HEK293T (cell line): ENCODE measurements at regions not wholly inside any gene's neighbourhood (a gene's known extent, or its start where the extent isn't known, plus 50 kb on each side); places are given as distances from the start of the nearest gene placed in this dataset.

Experiments
- CTCF ChIA-PET: fragments of 350-600 bp; formaldehyde crosslinking; extraction: SDS; loops from one replicate; lab custom pipeline; 2021; ENCODE audit warnings: antibody characterized with exemption, inconsistent platforms; lab: Yijun Ruan, JAX
- POLR2A ChIA-PET: fragments of 350-600 bp; formaldehyde crosslinking; extraction: SDS; loops from one replicate; lab custom pipeline; 2020; ENCODE audit warnings: antibody characterized with exemption, inconsistent platforms; lab: Yijun Ruan, JAX
- DNase-seq: peaks from one replicate; pipeline ENCODE4 v3.0.0; 2012; ENCODE audit warnings: mixed read lengths; ENCODE audit errors: extremely low spot score
- ARNT ChIP-seq: fragments of 450-650 bp; IDR thresholded peaks from 2 replicates; pipeline ENCODE4 v1.6.1; 2017; ENCODE audit warnings: mild to moderate bottlenecking
- BHLHE40 ChIP-seq: fragments of 450-650 bp; IDR thresholded peaks from 2 replicates; pipeline ENCODE4 v1.6.1; 2016; ENCODE audit warnings: mild to moderate bottlenecking, moderate library complexity, borderline replicate concordance
- CTBP1 ChIP-seq: fragments of 450-650 bp; IDR thresholded peaks from 2 replicates; pipeline ENCODE4 v1.6.1; 2016; ENCODE audit warnings: borderline replicate concordance
- ELF4 ChIP-seq: fragments of 450-650 bp; IDR thresholded peaks from 2 replicates; pipeline ENCODE4 v1.6.1; 2017; ENCODE audit warnings: antibody characterized with exemption
- FOXA1 ChIP-seq: fragments of 450-650 bp; IDR thresholded peaks from 2 replicates; pipeline ENCODE4 v1.6.1; 2016; ENCODE audit warnings: mild to moderate bottlenecking
- FOXK2 ChIP-seq: fragments of 450-650 bp; IDR thresholded peaks from 2 replicates; pipeline ENCODE4 v1.6.1; 2016; ENCODE audit warnings: mild to moderate bottlenecking
- FOXM1 ChIP-seq: fragments of 450-650 bp; IDR thresholded peaks from 2 replicates; pipeline ENCODE4 v1.6.1; 2017; ENCODE audit warnings: mild to moderate bottlenecking, borderline replicate concordance
- HDGF ChIP-seq: fragments of 450-650 bp; IDR thresholded peaks from 2 replicates; pipeline ENCODE4 v1.6.1; 2017; ENCODE audit warnings: antibody characterized with exemption, borderline replicate concordance
- L3MBTL2 ChIP-seq: fragments of 450-650 bp; conservative IDR thresholded peaks from 2 replicates; pipeline ENCODE4 v1.6.1; 2016; ENCODE audit warnings: mild to moderate bottlenecking
- LEF1 ChIP-seq: fragments of 450-650 bp; IDR thresholded peaks from 2 replicates; pipeline ENCODE4 v1.6.1; 2017; ENCODE audit warnings: mild to moderate bottlenecking, borderline replicate concordance
- NFRKB ChIP-seq: fragments of 450-650 bp; IDR thresholded peaks from 2 replicates; pipeline ENCODE4 v1.6.1; 2016; ENCODE audit warnings: mild to moderate bottlenecking, moderate library complexity
- PKNOX1 ChIP-seq: fragments of 450-650 bp; IDR thresholded peaks from 2 replicates; pipeline ENCODE4 v1.6.1; 2016
- SP1 ChIP-seq: fragments of 450-650 bp; IDR thresholded peaks from 2 replicates; pipeline ENCODE4 v1.6.1; 2017
- SUZ12 ChIP-seq: fragments of 450-650 bp; IDR thresholded peaks from 2 replicates; pipeline ENCODE4 v1.6.1; 2016; ENCODE audit warnings: mild to moderate bottlenecking
- TARDBP ChIP-seq: fragments of 450-650 bp; IDR thresholded peaks from 2 replicates; pipeline ENCODE4 v1.6.1; 2016
- ZNF384 ChIP-seq: fragments of 450-650 bp; IDR thresholded peaks from 2 replicates; pipeline ENCODE4 v1.6.1; 2016

GRCh38 chr5:124661317-124662141, 84.9 kb downstream of the ZNF608 start:
- DNase-seq: no peak
- TF ChIP-seq HDGF (no peak), FOXA1 (no peak; the same call in 1 of the 2 replicates), L3MBTL2 (no peak), FOXK2 (0 out of 2 replicates have a peak, but pooled peaks have one; percentile 24), TARDBP (no peak), ZNF384 (peak; percentile 98), SUZ12 (no peak), ARNT (0 out of 2 replicates have a peak, but pooled peaks have one; percentile 13), SP1 (no peak), CTBP1 (peak; percentile 90), BHLHE40 (no peak), FOXM1 (no peak), PKNOX1 (peak; percentile 27; the same call in 1 of the 2 replicates), LEF1 (no peak), ELF4 (no peak), NFRKB (no peak)
- ChIA-PET CTCF (interaction anchor here (0.6 to 0.9 kb wide), 4 partner anchors 14 to 389 kb away, joined by 3 to 4 read pairs (median 3); no protein-coding TSS in a partner anchor), POLR2A (interaction anchor here (0.7 to 1.5 kb wide), 8 partner anchors 9 to 88 kb away, joined by 3 to 6 read pairs (median 4); partner anchors contain the start of gene ZNF608)

- CTCF ChIA-PET: interaction anchor here (0.6 to 0.9 kb wide), 3 partner anchors 10 to 390 kb away, joined by 3 to 4 read pairs (median 3); no protein-coding TSS in a partner anchor
- POLR2A ChIA-PET: interaction anchor here (0.7 to 1.4 kb wide), 6 partner anchors 46 to 90 kb away, joined by 3 to 5 read pairs (median 4); partner anchors contain the start of gene ZNF608
- no peak for DNase-seq
- TF ChIP-seq FOXK2 (no peak), SUZ12 (no peak), FOXM1 (no peak), LEF1 (no peak), FOXA1 (no peak), BHLHE40 (no peak), CTBP1 (no peak), TARDBP (no peak), L3MBTL2 (no peak), PKNOX1 (no peak), SP1 (no peak), ZNF384 (no peak), NFRKB (no peak), ARNT (no peak), HDGF (no peak), ELF4 (no peak)
Measured at GRCh38 chr5:124660229-124661093, 86.0 kb downstream of the ZNF608 start.

- no peak for DNase-seq
- ChIA-PET POLR2A (interaction anchor here (0.8 to 1.5 kb wide), 5 partner anchors 13 to 89 kb away, joined by 3 to 4 read pairs (median 3); no protein-coding TSS in a partner anchor), CTCF (interaction anchor here (0.6 to 0.9 kb wide), 2 partner anchors 11 to 716 kb away, joined by 3 read pairs; no protein-coding TSS in a partner anchor)
- TF ChIP-seq FOXA1 (no peak), PKNOX1 (0 out of 2 replicates have a peak, but pooled peaks have one; percentile 15)
Measured at GRCh38 chr5:124659798-124660197, 86.6 kb downstream of the ZNF608 start.

GRCh38 chr5:124658867-124659557, 87.4 kb downstream of the ZNF608 start:
- no peak for DNase-seq
- ChIA-PET POLR2A (interaction anchor here (0.8 to 1.5 kb wide), 6 partner anchors 12 to 89 kb away, joined by 3 to 4 read pairs (median 3); no protein-coding TSS in a partner anchor), CTCF (interaction anchor here (0.5 to 0.9 kb wide), 4 partner anchors 12 to 988 kb away, joined by 3 to 4 read pairs (median 3); no protein-coding TSS in a partner anchor)
- no peak for TF ChIP-seq ARNT
- TF ChIP-seq SUZ12: no peak
- no peak for TF ChIP-seq HDGF
- no peak for TF ChIP-seq FOXA1
- no peak for TF ChIP-seq NFRKB
- no peak for TF ChIP-seq SP1
- no peak for TF ChIP-seq ZNF384
- no peak for TF ChIP-seq PKNOX1
- no peak for TF ChIP-seq L3MBTL2
- TF ChIP-seq TARDBP: no peak
- no peak for TF ChIP-seq FOXM1
- no peak for TF ChIP-seq LEF1
- TF ChIP-seq ELF4: no peak
- TF ChIP-seq BHLHE40: no peak
